Uterus (tissue), 3 donors: ENCODE measurements at regions not wholly inside any gene's neighbourhood (a gene's known extent, or its start where the extent isn't known, plus 50 kb on each side); places are given as distances from the start of the nearest gene placed in this dataset.

Experiments
- DNase-seq, 2 donors: peaks; one replicate each; pipeline ENCODE4 v3.0.0-alpha.2; 2019 to 2020
- H3K27ac ChIP-seq, 2 donors: fragments of 200-600 bp; sonication (generic); 1 replicate in 1 of 2; 2 replicates in 1 of 2; pipeline ENCODE4 v1.5.1; 2016 to 2018
- H3K27me3 ChIP-seq, 2 donors: fragments of 200-600 bp; sonication (generic); one replicate each; pipeline ENCODE4 v1.5.1; 2018 to 2019; ENCODE audit warnings: control low read depth in 1 of 2
- H3K36me3 ChIP-seq, 2 donors: fragments of 200-600 bp; sonication (generic); one replicate each; pipeline ENCODE4 v1.5.1; 2019; ENCODE audit warnings: control low read depth in 1 of 2
- H3K4me1 ChIP-seq, 2 donors: fragments of 200-600 bp; sonication (generic); one replicate each; pipeline ENCODE4 v1.5.1; 2018 to 2019; ENCODE audit warnings: control low read depth in 1 of 2
- H3K4me3 ChIP-seq, 2 donors: fragments of 200-600 bp; sonication (generic); 1 replicate in 1 of 2; 2 replicates in 1 of 2; pipeline ENCODE4 v1.5.1; 2018 to 2019; ENCODE audit warnings: mild to moderate bottlenecking in 1 of 2
- H3K9me3 ChIP-seq, 2 donors: fragments of 200-600 bp; sonication (generic); one replicate each; pipeline ENCODE4 v1.5.1; 2019; ENCODE audit warnings: control low read depth in 1 of 2
- POLR2A ChIP-seq, 2 donors: fragments of 450-650 bp; IDR thresholded peaks; one replicate each; pipeline ENCODE4 v1.6.1; 2016; ENCODE audit warnings: antibody characterized with exemption in 2 of 2, mild to moderate bottlenecking in 1 of 2, moderate library complexity in 1 of 2
- intact Hi-C: fragments of 100-400 bp; cut with DNase I; formaldehyde crosslinking; loops from one replicate; pipeline ENCODE4 v1.15.1; 2023; ENCODE audit warnings: low total_unique reads
- TF ChIP-seq, protein P1 (sequence below), 4 experiments: fragments of 200-600 bp in 2 of 4; fragments of 450-650 bp in 2 of 4; sonication (generic) in 2 of 4; IDR thresholded peaks; one replicate each; pipeline ENCODE4 v1.5.1; 2016 to 2019; ENCODE audit warnings: antibody characterized with exemption in 4 of 4, mild to moderate bottlenecking in 2 of 4, moderate library complexity in 1 of 4
- donor health status: DM: yes; HTN: yes; CAD: no.

GRCh38 chr7:34550996-34551395 is 107.0 kb upstream of the NPSR1 start:
- Histone ChIP-seq H3K27me3 (no peaks in the 10 kb centered on the region), H3K4me1 (no peaks in the 10 kb centered on the region), H3K36me3 (no peaks in the 10 kb centered on the region), H3K4me3 (no peak overlapping the region), H3K27ac (no peak overlapping the region), H3K9me3 (no peaks in the 10 kb centered on the region)
- no peak for TF ChIP-seq POLR2A (IDR thresholded peaks at IDR 0.05)
- TF ChIP-seq, protein P1, sequence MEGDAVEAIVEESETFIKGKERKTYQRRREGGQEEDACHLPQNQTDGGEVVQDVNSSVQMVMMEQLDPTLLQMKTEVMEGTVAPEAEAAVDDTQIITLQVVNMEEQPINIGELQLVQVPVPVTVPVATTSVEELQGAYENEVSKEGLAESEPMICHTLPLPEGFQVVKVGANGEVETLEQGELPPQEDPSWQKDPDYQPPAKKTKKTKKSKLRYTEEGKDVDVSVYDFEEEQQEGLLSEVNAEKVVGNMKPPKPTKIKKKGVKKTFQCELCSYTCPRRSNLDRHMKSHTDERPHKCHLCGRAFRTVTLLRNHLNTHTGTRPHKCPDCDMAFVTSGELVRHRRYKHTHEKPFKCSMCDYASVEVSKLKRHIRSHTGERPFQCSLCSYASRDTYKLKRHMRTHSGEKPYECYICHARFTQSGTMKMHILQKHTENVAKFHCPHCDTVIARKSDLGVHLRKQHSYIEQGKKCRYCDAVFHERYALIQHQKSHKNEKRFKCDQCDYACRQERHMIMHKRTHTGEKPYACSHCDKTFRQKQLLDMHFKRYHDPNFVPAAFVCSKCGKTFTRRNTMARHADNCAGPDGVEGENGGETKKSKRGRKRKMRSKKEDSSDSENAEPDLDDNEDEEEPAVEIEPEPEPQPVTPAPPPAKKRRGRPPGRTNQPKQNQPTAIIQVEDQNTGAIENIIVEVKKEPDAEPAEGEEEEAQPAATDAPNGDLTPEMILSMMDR (IDR thresholded peaks at IDR 0.05): no peak
- no peak for DNase-seq
- intact Hi-C loops: no loop called here

DNA sequence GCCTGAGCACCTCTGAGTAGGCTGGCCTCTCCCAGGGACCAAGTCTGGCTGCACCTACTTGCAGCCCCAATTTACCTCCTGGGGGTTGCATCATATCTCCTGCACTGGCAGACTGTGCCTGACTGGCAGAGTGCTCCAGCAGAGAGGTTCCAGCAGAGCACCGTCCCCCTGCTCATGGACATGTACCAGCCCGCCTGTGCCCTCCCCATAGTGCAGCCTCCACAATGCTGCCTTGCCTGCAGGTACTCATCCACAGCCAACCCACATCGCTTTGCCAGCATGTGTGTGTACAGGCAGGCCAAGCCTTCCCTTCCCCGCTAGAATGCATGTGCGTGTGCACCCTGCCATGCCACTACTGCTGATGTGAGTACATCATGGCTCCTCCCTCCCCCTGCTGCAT is 105.5 kb upstream of the NPSR1 start:
- no peaks in the 10 kb centered on the region for H3K27me3 ChIP-seq
- H3K27ac ChIP-seq: no peak overlapping the region
- no peak for TF ChIP-seq POLR2A (IDR thresholded peaks at IDR 0.05)
- TF ChIP-seq, protein P1 (IDR thresholded peaks at IDR 0.05): no peak
- no peaks in the 10 kb centered on the region for H3K4me1 ChIP-seq
- no peak overlapping the region for H3K4me3 ChIP-seq
- H3K36me3 ChIP-seq: no peaks in the 10 kb centered on the region
- intact Hi-C loops: no loop called here
- no peaks in the 10 kb centered on the region for H3K9me3 ChIP-seq
- no peak for DNase-seq

DNA sequence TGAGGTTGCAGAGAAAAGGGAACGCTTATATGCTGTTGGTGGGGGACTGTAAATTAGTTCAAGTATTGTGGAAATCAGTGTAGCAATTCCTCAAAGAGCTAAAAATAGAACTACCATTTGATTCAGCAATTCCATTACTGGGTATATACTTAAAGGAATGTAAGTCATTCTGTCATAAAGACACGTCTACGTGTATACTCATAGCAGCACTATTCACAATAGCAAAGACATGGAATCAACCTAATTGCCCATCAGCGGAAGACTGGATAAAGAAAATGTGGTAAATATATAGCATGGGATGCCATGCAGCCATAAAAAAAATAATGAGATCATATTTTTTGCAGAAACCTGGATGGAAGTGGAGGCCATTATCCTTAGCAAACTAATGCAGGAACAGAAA is 100.0 kb upstream of the NPSR1 start:
- H3K9me3 ChIP-seq: no peaks in the 10 kb centered on the region
- H3K36me3 ChIP-seq: no peaks in the 10 kb centered on the region
- no peak overlapping the region for H3K27ac ChIP-seq
- no peak overlapping the region for H3K4me3 ChIP-seq
- H3K27me3 ChIP-seq: no peaks in the 10 kb centered on the region
- no peaks in the 10 kb centered on the region for H3K4me1 ChIP-seq
- intact Hi-C loops: no loop called here
- TF ChIP-seq POLR2A (IDR thresholded peaks at IDR 0.05): no peak
- TF ChIP-seq, protein P1 (IDR thresholded peaks at IDR 0.05): no peak
- DNase-seq: no peak

GRCh38 chr7:34564091-34564490 is 93.9 kb upstream of the NPSR1 start:
- no peaks in the 10 kb centered on the region for H3K4me1 ChIP-seq
- intact Hi-C loops: no loop called here
- no peak for DNase-seq
- no peaks in the 10 kb centered on the region for H3K9me3 ChIP-seq
- no peak overlapping the region for H3K27ac ChIP-seq
- TF ChIP-seq, protein P1 (IDR thresholded peaks at IDR 0.05): no peak
- TF ChIP-seq POLR2A (IDR thresholded peaks at IDR 0.05): no peak
- H3K27me3 ChIP-seq: no peaks in the 10 kb centered on the region
- no peak overlapping the region for H3K4me3 ChIP-seq
- no peaks in the 10 kb centered on the region for H3K36me3 ChIP-seq

GRCh38 chr7:34567906-34568305 is 90.1 kb upstream of the NPSR1 start:
- no peak for DNase-seq
- Histone ChIP-seq H3K27ac (no peak overlapping the region), H3K4me1 (no peaks in the 10 kb centered on the region), H3K27me3 (no peaks in the 10 kb centered on the region), H3K9me3 (no peaks in the 10 kb centered on the region), H3K36me3 (no peaks in the 10 kb centered on the region), H3K4me3 (no peak overlapping the region)
- intact Hi-C loops: no loop called here
- no peak for TF ChIP-seq POLR2A (IDR thresholded peaks at IDR 0.05)
- TF ChIP-seq, protein P1 (IDR thresholded peaks at IDR 0.05): no peak
